Femur (tissue), 1 donor: ENCODE measurements at regions not wholly inside any gene's neighbourhood (a gene's known extent, or its start where the extent isn't known, plus 50 kb on each side); places are given as distances from the start of the nearest gene placed in this dataset.

Experiments used
- DNase-seq: peaks from one replicate; pipeline ENCODE4 v3.0.0-alpha.2; 2017

- no peak for DNase-seq
Observed at GRCh38 chr5:167801999-167802398, 489.4 kb upstream of the WWC1 start.

- DNase-seq: no peak
Observed at GRCh38 chr5:167802755-167803431, 488.6 kb upstream of the WWC1 start.

DNA sequence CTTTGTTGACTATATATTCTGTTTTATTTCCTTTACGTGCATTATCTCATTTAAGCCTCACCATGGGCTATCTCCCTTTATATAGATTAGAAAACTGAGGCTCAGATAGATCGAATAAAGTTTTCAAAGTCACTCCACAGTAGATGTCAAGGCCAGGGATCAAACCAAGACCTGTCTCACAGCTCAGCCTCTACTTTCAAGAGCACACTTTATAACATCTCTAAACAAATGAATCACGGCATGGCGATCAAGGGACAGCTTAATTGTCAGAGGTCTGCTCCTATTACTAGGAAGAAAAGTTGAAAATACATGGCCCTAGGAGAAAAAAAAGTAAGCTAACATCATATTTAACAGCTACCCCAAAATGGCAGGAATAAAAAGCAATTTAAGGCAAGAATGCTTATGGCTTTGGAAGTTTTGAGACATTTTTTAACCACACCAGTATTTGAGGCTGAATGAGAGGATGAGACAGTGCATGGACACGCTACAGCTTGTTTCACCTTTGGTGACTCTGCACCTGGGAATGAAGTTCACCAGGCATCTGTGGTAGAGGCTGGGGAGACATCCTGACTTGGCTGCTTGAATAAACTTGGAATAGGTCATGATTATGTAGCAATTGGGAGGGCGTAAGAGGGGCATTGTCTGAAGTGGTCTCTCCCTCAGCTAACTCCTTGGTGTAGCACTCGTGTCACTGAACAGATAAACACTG lies 486.8 kb upstream of the WWC1 start:
- DNase-seq: no peak

- no peak for DNase-seq
Observed at GRCh38 chr5:167810573-167810972, 480.9 kb upstream of the WWC1 start.

- no peak for DNase-seq
Observed at GRCh38 chr5:167812871-167813270, 478.6 kb upstream of the WWC1 start.

DNA sequence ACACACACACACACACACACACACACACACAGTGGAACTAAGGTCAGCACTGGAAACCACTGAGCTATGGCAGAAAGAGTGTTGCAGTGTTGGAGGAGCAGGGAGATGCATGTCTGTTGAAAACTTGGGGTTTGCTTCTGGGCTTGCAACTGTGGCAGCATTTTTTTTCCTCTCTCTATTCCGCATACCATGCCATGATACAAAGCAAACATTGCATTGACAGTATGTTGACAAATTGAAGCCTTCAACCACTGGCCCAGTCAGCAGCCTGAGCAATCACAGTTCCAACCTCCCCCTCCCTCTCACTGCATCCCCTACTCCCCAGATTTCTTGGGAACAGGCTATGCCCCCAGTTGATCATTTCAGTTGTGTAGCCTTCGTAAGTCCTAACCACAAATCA lies 478.1 kb upstream of the WWC1 start:
- no peak for DNase-seq

DNA sequence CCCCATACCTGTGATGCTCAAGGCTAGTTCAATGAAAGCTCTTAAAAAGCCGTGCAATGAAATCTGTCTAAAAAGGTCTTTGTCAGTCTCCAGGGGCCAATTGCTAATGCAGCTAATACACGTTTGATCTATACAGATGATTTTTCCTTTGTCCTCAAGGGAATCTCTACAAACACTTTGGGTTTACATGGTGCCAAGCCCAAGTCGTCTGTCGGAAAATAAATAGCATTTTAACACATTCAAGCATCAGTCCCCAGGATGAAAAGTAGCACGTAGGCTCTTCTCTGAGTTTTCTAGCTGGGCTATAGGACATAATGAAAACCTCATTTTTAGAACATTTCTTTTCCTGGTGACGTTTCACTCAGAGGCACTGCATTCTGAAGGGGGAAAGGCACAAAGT lies 477.4 kb upstream of the WWC1 start:
- DNase-seq: no peak

- DNase-seq: peak; percentile 64
Observed at GRCh38 chr5:167814828-167815227, 476.6 kb upstream of the WWC1 start.

GRCh38 chr5:167816354-167816753 lies 475.1 kb upstream of the WWC1 start:
- peak; percentile 26 for DNase-seq

GRCh38 chr5:167816864-167817263 lies 474.6 kb upstream of the WWC1 start:
- DNase-seq: no peak

GRCh38 chr5:167819406-167819805 lies 472.0 kb upstream of the WWC1 start:
- DNase-seq: no peak

- DNase-seq: peak; percentile 43
Observed at GRCh38 chr5:167820101-167820990, 471.1 kb upstream of the WWC1 start.

- DNase-seq: no peak
Observed at GRCh38 chr5:167821151-167821550, 470.3 kb upstream of the WWC1 start.

GRCh38 chr5:167821669-167822068 lies 469.8 kb upstream of the WWC1 start:
- no peak for DNase-seq

GRCh38 chr5:167822241-167822640 lies 469.2 kb upstream of the WWC1 start:
- no peak for DNase-seq

GRCh38 chr5:167823405-167823804 lies 468.0 kb upstream of the WWC1 start:
- no peak for DNase-seq

GRCh38 chr5:167827766-167828165 lies 463.7 kb upstream of the WWC1 start:
- no peak for DNase-seq

DNA sequence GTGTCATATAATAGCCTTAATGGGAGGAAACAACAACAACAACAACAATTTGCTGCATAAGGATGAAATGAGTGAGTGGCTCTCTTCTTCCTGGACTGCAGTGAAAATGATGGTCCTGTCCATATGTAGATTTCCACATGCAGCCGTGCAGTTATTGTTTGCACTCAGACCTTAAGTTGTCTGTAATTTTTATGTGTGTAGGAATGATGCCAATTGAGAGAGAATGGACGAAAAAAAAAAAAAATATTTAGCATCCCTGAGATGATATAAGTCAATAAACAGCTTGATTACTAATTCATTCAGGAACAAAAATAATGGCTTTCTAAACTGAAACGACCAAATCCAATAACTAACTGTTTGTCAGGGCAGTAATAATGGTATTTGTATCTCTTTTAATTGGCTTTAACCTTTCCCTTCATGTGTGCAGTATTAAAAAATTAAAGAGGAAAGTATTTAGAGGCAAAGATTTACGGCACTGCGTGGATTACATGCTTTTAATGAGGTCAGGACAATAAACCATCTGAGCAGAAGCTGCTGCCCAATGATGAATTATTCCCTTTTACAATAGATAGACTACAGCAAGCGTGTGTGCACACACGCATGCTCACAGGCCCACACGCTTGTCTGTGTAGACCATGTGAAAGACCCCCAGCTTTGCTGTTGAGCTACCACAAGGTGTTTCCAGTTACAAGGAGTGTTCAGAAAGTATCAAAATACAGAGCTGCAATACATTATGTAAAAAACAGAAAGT lies 459.5 kb upstream of the WWC1 start:
- DNase-seq: no peak

DNA sequence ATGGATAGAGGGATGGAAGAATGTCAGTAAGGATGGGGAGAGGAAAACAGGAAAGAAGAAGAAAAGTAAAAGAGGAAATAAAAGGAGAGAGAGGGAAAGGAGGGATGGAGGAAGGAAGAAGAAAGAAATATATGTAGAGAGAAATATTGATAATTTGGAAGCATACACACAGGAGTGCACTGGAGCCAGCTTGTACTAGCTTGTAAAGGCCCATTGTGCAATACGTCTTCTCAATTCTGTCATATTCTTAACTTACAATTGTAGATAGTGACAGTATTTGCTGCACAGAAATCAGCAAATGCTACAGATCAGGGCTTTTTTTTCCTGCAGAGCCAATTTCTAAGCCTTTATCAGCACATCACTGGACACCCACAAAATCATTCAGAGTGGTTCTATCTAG lies 458.8 kb upstream of the WWC1 start:
- DNase-seq: no peak

GRCh38 chr5:167833456-167833855 lies 458.0 kb upstream of the WWC1 start:
- DNase-seq: no peak

GRCh38 chr5:167835146-167835545 lies 456.3 kb upstream of the WWC1 start:
- no peak for DNase-seq

GRCh38 chr5:167837127-167837526 lies 454.3 kb upstream of the WWC1 start:
- no peak for DNase-seq

DNA sequence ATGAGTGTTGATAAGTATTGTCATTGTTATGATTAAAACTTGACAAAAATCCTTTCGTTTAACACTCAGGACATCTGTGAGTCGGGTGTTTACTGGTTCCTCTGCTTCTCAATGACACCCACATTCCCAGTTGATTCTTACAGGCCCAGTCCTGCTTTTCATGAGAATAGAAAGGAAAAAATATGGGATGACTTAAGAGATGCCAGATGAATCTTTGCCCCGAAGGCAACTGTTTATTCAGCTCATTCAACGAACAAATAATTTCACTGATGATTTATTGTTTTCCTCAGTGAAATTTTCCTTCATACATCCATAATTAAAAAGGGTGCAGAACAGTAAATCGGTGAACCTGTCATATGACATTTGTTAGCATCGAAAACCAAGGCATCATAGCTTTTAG lies 452.4 kb upstream of the WWC1 start:
- no peak for DNase-seq
